Middle frontal gyrus (tissue), 1 donor: ENCODE measurements at regions not wholly inside any gene's neighbourhood (a gene's known extent, or its start where the extent isn't known, plus 50 kb on each side); places are given as distances from the start of the nearest gene placed in this dataset.
"Not testable (repeated sequence)": the region's sequence is repeated elsewhere in the genome, so short reads cannot be mapped to it uniquely, and the experiment has no call there.

ENCODE experiments used
- DNase-seq: peaks from one replicate; pipeline ENCODE4 v3.0.0-alpha.2; 2015; ENCODE audit warnings: low spot score; ENCODE audit errors: extremely low spot score

DNA sequence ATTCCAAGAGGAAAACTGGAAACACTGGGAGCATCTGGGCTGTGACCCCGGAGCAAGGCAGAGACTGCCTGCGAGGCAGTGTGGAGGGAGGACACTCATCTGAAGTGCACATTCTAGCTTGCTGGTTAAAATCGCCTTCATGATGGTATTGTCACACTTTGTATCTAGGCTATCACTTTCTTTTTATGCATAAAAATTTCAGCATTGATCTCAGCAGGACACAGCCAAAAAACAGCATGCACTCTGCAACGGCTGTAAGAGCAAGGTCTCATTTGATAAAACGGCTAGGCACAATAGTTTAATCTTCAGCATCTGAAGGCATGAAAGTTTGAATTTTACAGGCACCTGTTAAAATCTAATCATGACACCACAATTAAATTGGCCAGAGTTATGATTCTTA lies 110.8 kb upstream of the IRX1 start:
- no peak for DNase-seq

DNA sequence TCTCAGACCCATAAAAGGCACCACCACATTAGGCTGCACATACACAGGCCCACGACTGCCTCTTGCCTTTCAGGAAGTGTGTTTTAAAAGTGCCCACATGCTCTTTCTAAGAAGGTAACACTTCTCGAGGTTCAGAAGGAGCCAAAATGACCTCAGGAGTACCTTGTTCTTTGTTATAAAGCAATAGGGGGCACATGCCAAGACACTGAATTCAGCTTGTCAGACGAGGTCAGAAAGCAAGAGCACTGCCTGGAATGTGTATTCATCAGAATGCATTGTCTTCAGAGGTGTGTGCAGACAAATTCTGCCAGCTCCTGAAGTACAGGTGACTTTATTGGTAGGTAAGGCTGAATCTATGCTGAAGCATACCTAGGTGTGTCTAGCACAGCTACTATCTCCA lies 114.5 kb upstream of the IRX1 start:
- DNase-seq: no peak

DNA sequence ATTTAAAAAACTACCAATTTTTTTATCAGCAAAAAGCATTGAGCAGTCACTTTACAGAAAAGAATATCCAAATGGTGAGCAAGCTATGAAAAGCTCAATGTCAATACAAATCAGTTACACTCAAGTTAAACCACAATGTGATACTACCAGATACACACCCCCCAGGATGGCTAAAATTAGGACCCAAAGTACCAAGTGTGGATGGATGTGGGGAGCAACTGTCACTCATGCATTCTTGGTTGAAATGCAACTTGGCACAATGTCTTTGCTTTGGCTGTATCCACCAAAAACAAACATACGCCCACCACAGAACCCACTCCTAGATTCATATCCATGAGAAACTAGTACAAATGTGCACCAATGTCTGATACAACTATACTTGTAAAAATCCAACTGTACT lies 120.0 kb upstream of the IRX1 start:
- DNase-seq: no peak

DNA sequence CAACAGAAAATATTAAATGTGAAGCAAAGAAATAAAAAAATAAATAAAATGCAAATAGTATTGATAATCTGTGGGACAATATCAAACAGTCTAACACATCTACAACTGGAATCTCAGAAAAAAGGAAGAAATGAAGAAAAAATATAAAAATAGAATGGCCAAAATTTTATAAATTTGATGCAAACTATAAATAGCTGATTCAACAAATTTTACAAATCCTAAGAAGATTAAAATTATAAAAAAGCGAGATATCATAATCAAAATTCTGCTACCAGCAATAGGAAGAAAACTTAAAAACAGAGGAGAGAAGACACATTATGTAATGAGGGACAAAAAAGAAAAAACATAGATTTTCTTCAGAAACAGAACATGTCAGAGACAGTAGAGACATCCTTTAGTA lies 129.2 kb upstream of the IRX1 start:
- no peak for DNase-seq

DNA sequence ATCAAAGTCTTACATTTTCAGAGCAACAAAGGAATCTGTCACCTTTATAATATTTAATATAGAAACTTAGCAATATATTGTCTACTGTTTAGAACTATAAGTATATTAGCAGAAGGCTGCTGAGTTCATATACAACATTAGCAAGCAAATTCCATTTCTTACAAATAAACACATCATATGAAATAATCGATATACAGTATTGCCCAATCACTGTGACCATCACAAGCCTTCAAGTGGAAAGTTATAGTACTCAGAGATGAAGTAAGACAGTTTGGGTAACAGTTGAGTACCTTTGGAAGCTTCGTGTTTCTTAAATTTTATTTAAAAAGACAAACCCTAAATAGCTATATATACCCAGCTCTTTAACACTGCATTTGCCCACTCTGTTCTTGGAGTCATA lies 135.2 kb upstream of the IRX1 start:
- DNase-seq: no peak

DNA sequence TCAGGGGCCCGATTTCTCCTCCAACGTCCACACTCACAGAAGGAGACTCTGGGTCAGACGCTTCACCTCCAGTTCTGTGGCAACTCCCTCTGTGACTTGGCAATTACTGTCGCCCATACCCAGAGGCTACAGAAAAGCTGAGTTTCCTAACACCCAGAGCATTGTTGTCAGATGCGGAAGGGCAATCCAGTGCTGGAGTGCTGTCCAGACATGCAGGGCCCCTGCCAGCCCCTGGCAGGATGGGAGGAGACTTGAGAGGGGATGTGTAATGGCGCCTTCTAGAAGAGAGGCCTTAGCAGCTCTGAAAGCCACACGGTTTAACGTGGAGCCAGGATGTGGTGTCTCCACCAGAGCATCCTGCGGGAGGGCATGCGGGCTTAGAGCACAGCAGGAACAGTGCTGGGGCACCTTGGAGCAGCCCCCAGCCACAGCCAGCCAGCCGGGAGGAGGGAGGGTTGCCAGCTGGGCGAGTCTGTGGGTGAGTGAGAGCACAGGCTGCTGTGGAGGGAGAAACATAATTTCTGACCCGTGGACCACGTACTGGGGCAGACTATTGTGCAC lies 139.4 kb upstream of the IRX1 start:
- no peak for DNase-seq

DNA sequence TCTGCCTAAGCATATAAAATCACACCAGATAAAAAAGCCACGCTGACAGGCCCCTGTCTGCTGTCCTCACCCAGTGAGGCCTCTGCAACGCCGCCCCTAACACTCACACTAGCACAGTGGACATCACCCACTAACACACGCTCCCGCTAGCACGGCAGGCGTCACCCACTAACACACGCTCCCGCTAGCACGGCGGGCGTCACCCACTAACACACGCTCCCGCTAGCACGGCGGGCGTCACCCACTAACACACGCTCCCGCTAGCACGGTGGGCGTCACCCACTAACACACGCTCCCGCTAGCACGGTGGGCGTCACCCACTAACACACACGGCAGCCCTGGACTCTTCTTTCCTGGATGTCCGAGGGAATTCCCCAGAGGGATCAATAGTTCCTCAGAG lies 141.6 kb upstream of the IRX1 start:
- not testable (repeated sequence) for DNase-seq

DNA sequence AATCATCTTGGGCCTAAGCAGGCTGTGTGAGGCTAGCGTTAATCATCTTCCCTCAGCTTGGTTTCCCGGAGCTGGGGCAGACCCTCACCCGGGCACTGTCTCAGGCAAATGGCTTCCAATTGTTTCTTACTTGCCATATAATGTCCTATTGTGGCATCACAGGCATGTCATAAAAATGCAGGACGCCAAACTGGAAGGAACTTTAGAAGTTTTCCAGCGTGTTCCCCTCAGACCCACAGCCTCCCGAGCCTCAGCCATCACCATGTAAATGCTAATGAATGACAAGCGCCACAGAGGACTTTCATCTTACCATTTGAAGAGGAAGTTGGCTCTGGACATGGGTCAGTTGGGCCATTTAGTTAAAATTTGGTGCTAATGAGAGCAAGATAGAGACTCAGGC lies 143.0 kb upstream of the IRX1 start:
- DNase-seq: no peak

DNA sequence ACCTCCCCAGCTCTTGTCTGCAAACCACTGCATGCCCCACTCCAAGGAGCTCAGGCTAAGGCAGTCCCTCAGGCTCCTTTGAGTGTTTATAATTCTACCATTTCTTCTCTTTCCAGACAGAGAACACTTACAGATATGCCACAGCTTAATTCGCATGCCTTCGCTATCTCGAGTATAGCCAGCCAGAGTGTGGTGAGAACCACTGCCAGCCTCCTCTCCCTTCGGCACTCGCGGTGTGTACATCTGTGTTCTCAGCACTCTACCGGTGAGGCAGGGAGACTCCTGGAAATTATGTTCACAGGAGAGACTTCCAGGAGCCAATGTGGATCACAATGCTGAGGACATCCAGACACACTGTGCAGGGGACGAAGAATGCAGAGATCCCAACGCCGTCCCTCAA lies 143.7 kb upstream of the IRX1 start:
- no peak for DNase-seq

DNA sequence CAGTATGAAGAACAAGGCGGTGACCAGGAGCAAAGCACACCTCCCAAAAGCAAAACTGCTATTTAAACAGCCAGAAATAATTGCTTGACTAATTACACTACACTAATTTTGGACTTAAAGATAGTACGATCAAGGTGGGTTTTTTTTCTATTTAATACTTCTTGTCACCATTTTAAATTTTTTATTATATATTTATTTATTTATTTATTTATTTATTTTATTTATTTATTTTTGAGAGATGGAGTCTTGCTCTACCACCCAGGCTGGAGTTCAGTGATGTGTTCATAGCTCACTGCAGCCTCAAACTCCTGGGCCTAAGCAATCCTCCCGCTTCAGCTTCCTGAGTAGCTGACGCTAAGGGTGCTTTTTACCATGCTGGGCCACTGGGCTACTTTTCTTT lies 146.2 kb upstream of the IRX1 start:
- DNase-seq: no peak

DNA sequence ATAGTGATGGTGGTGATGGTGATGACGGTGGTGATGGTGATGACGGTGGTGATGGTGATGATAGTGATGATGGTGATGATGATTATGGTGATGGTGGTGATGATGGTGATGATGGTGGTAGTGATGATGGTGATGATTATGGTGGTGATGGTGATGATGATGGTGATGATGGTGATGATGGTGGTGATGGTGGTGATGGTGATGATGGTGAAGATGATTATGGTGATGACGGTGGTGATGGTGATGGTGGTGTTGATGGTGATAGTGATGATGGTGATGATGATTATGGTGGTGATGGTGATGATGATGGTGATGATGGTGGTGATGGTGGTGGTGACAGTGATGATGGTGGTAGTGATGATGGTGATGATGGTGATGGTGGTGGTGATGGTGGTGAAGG lies 149.2 kb upstream of the IRX1 start:
- DNase-seq: no peak

DNA sequence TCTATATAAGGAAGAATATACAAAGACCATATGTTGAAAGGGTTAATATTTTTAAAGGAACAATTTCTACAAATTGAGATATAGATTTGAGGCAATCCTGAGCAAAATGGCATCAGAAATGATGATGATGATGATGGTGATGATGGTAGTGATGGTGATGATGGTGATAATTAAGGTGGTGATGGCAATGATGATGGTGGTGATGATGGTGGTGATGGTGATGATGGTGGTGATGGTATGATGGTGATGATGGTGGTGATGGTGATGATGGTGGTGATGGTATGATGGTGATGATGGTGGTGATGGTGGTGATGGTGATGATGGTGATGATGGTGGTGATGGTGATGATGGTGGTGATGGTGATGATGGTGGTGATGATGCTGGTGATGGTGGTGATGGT lies 150.1 kb upstream of the IRX1 start:
- not testable (repeated sequence) for DNase-seq

DNA sequence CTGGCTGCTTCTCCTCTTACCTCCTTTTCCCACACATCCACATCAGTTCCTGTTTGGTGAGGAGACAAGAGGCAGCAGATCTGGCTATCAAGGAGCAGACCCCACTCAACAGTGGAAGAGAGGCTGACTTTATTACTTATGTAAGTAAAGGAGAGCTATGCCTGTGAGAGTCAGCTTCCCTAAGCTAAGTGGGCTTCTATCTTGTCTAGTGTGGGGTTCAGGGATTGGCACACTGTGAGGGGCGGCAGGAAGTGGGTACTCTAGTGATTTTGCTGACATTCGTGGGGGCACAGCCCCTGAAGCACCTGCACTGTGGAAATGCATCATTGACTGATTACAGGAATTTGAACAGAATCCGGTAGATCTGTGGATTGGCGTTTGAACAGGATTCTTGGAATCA lies 163.5 kb upstream of the IRX1 start:
- DNase-seq: no peak

DNA sequence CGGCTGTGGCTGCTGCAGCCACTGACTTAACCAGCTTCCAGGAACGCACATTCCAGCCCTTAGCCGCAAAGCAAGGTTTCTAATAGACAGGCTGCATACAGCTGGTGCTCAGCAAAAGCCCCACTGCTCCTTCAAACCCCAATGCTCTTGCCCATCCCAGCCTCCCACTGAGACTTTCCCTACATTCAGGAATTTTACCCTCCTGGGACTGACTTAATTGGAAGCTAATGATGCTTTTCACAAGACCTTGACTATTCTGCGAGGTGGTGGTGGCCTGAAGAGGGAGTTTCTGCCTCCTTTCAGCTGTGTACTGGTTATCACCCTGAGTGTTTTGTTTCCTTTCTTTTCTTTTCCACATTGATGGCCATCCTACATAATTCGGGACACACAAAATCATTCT lies 164.9 kb upstream of the IRX1 start:
- no peak for DNase-seq

DNA sequence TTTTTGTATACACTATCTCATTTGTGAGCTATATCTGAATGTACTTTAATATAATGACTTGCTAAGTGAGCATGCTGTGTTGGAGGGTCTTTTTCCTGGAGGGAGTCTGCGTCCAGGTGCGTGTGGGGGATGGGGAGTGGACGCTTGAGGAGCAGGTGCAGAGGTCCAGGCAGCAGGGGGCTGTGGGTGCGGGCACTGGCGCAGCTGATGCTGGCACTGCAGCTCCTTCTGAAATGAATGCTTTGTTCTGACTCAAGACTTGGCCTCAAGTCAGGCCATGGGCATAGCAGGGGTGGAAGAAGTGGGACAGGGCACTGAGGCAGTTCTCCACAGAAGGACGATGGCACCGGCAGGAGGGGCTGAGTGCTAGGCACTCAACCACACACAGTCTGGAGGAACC lies 165.7 kb upstream of the IRX1 start:
- DNase-seq: no peak

DNA sequence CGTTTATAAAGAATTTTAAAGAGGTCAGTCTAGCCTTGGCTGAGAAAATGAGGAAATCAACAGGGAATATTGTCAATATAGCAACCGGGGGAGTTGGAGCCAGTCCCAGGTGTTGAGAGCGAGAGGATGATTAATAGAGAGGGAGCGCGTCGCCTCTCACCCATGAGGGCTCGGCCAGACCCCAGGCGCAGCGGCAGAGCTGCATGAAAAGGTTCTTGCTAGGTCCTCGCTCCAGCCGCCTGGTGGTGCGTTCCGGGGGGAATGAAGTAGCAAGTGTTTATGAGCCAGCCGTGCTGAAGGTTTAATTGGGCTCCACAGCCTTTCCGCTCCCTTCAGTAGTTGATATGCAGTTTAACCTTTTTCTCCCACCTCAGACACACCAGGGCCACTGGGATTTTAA lies 167.3 kb upstream of the IRX1 start:
- no peak for DNase-seq

DNA sequence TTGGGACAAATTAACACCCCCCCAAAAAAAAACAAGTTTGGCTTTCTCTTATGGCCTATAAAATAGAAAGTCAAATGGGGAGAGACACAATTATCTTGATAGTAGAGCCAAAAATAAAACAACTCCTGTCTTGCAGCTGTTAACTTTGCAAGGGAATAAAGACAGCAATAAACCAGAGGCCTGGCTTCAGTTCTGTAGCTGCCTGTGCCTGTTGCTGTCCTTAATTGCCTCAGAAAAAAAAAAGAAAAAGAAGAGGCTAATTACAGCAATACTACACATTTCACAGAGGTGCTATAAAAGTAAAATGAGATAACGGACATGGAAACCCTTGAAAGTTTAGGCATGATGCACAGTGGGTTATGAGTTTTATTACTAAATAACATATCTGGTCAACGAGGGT lies 170.7 kb upstream of the IRX1 start:
- DNase-seq: no peak

DNA sequence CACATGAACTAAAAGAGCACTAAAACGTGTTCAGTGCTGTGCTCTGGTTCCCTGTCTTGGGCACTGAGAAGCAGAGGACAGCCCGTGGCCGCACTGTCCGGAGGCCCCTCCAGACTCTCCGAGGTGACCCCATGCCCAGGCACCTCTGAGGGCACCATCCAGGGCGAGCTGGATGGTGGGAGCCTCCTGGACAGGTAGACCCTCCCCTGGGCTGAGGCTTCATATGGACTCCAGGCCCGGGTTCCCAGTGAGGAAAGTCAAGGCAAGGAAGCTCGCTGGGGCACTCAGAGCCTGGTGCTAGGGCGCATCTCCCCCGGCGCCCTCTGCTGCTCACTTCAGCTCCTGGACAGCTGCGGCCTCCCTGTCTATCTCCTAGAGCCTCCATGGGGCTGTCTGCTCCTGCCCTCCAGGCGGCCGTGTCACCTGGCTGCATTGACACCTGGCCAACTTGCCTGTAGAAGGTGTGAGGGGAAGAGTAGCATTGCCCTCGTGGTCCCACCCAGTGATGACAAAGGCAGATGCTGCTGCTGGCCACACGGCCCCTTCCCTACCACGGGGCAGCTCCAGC lies 178.2 kb upstream of the IRX1 start:
- DNase-seq: no peak

DNA sequence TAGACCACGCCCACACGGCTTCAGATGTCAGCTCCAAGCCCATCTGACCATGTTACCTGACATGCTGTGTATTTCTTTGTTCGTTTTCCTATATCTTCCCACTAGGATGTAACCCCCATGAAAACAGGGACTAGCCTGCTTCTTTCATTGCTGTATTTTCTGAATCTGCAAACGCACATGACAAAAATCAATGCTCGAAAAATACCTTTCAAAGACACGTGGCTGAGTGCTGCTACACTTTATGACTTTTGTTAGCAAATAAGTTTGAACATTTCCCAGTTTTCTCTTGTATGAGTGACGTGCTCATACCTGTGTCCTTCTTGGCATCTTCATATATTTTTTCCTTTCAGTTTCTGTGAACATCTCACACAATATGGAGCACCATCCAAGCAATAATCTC lies 181.3 kb upstream of the IRX1 start:
- DNase-seq: no peak

DNA sequence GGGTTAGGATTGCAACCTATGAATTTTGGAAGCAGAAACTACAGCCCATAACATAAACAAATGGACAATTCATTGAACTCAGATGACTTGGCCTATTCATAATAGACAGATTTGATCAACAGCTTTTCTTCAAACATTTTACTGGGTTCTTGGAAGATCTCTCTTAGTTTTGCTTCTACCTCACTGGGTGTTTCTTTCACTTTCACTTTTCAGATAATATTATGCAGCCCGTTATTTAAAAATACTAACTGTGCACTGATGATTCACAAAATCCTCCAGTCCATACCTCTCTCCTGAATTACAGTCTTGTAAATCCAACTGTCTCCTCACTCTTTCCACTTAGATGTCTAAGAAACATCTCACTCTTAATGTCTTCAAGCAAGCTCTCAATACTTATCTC lies 183.5 kb upstream of the IRX1 start:
- no peak for DNase-seq

DNA sequence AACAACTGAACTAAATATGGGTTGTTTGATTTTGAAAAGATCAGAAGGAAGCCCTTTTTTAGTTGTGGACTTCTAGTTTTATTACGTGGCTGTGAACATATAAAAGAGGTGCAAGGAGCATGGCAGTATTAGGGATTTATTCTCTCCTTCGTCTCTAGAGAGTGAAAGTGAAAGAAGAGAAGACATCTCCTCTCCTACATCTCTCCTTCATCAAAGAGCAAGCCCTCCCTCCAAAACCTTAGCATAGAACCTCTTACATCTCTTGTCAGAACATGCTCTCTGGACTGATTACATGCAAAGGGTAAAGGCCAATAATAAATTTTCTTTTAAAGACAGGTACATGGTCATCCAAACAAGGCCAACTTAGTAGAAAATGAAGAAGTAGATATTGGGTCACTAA lies 184.3 kb upstream of the IRX1 start:
- DNase-seq: no peak

DNA sequence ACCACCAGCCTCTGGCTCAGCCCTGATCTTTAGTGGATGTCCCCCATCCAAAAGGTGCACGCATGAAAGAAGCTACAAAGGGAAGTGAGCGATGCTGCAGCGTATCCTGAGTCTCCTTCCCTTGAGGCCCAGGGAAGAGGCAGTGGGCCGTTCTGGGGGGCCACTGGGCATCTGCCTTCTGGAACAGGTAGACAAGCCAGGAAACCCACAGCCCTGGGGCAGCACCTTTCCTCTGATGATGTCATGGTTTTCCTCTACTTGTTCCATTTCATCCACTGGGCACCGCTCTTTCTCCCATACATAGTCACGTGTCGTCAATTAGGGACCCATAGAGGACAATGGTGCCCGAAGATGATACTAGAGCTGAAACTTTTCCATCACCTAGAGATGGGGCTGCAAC lies 194.0 kb upstream of the IRX1 start:
- no peak for DNase-seq

DNA sequence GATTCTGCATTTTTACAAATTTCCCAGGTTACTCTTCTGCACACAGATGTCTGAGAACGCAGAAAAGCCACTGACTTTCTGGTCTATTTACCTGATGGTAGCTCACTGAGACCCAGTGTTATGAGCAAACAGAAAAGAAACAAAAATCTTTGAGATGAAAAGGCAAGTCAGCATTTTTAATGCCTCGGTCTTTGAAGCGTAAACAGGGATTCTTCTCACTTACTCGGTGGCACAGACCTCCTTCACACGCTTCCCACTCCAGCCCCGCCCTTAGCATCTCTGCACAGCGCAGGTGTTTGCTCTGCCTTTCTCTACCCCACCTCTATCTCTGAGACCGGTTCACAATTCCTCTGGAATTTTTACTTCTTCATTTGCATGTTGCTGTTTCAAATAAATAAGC lies 195.0 kb upstream of the IRX1 start:
- no peak for DNase-seq
